H9 (cell line): ENCODE measurements at regions not wholly inside any gene's neighbourhood (a gene's known extent, or its start where the extent isn't known, plus 50 kb on each side); places are given as distances from the start of the nearest gene placed in this dataset.
A peak's percentile ranks its signal among the peaks of the same experiment; 100 is the strongest.

Experiments used
- DNase-seq: peaks from one replicate; pipeline ENCODE4 v3.0.0-alpha.2; 2017
- H2AFZ ChIP-seq: one replicate; pipeline ENCODE4 v1.6.1; 2013; ENCODE audit warnings: mild to moderate bottlenecking, low read length, control low read depth, moderate library complexity
- H2AK5ac ChIP-seq: 2 replicates; pipeline ENCODE4 v1.6.1; 2013; ENCODE audit warnings: low read length, control low read depth, mixed read lengths; ENCODE audit not compliant: insufficient read length
- H2BK120ac ChIP-seq: one replicate; pipeline ENCODE4 v1.6.1; 2013; ENCODE audit warnings: low read depth, mild to moderate bottlenecking, low read length, control low read depth, inconsistent platforms; ENCODE audit not compliant: poor library complexity, severe bottlenecking
- H2BK12ac ChIP-seq: 2 replicates; pipeline ENCODE4 v1.6.1; 2013; ENCODE audit warnings: low read length, control low read depth, mixed read lengths, low read depth; ENCODE audit not compliant: insufficient read length
- H2BK15ac ChIP-seq: 2 replicates; pipeline ENCODE4 v1.6.1; 2013; ENCODE audit warnings: low read depth, low read length, control low read depth
- H2BK20ac ChIP-seq: one replicate; pipeline ENCODE4 v1.6.1; 2013; ENCODE audit warnings: low read depth, mild to moderate bottlenecking, low read length, control low read depth, inconsistent platforms; ENCODE audit not compliant: poor library complexity, severe bottlenecking
- H2BK5ac ChIP-seq: 2 replicates; pipeline ENCODE4 v1.6.1; 2013; ENCODE audit warnings: low read length, control low read depth, mixed read lengths; ENCODE audit not compliant: insufficient read length
- H3K14ac ChIP-seq: 2 replicates; pipeline ENCODE4 v1.6.1; 2013; ENCODE audit warnings: low read length, control low read depth; ENCODE audit not compliant: insufficient read depth
- H3K18ac ChIP-seq: 2 replicates; pipeline ENCODE4 v1.6.1; 2013; ENCODE audit warnings: low read depth, mild to moderate bottlenecking, mixed read lengths, low read length, control low read depth; ENCODE audit not compliant: insufficient read length
- H3K23ac ChIP-seq: 2 replicates; pipeline ENCODE4 v1.6.1; 2013; ENCODE audit warnings: low read length, control low read depth, mixed read lengths, low read depth; ENCODE audit not compliant: insufficient read length
- H3K23me2 ChIP-seq: 2 replicates; pipeline ENCODE4 v1.6.1; 2013; ENCODE audit warnings: low read depth, mild to moderate bottlenecking, mixed read lengths, low read length, control low read depth; ENCODE audit not compliant: insufficient read length, poor library complexity, severe bottlenecking
- H3K27ac ChIP-seq: 2 replicates; pipeline ENCODE4 v1.5.1; 2013; ENCODE audit warnings: low read length, control low read depth, mixed read lengths, low read depth; ENCODE audit not compliant: insufficient read length
- H3K27me3 ChIP-seq: 2 replicates; pipeline ENCODE4 v1.6.1; 2013; ENCODE audit warnings: low read length, control low read depth, inconsistent platforms; ENCODE audit not compliant: insufficient read depth
- H3K4ac ChIP-seq: 2 replicates; pipeline ENCODE4 v1.6.1; 2013; ENCODE audit warnings: low read depth, mild to moderate bottlenecking, control low read depth, inconsistent platforms, low read length, moderate library complexity
- H3K4me1 ChIP-seq: 2 replicates; pipeline ENCODE4 v1.6.1; 2013; ENCODE audit warnings: low read length, control low read depth, inconsistent platforms; ENCODE audit not compliant: insufficient read depth
- H3K4me2 ChIP-seq: 2 replicates; pipeline ENCODE4 v1.6.1; 2013; ENCODE audit warnings: low read length, control low read depth, mixed read lengths; ENCODE audit not compliant: insufficient read length, insufficient read depth
- H3K56ac ChIP-seq: 2 replicates; pipeline ENCODE4 v1.6.1; 2013; ENCODE audit warnings: low read depth, mild to moderate bottlenecking, mixed read lengths, low read length, control low read depth; ENCODE audit not compliant: insufficient read length
- H3K79me1 ChIP-seq: 2 replicates; pipeline ENCODE4 v1.6.1; 2013; ENCODE audit warnings: low read depth, mild to moderate bottlenecking, moderate library complexity, low read length, control low read depth, inconsistent platforms; ENCODE audit not compliant: insufficient read depth, poor library complexity, severe bottlenecking
- H3K79me2 ChIP-seq: 2 replicates; pipeline ENCODE4 v1.6.1; 2013; ENCODE audit warnings: low read length, control low read depth, inconsistent platforms; ENCODE audit not compliant: insufficient read depth
- H3K9ac ChIP-seq: 2 replicates; pipeline ENCODE4 v1.6.1; 2013; ENCODE audit warnings: low read length, control low read depth, mixed read lengths; ENCODE audit not compliant: insufficient read length; ENCODE audit errors: extremely low read depth
- H3K9me3 ChIP-seq: one replicate; pipeline ENCODE4 v1.6.1; 2013; ENCODE audit warnings: low read depth, low read length, inconsistent platforms; ENCODE audit not compliant: control insufficient read depth
- H3T11ph ChIP-seq: one replicate; pipeline ENCODE4 v1.6.1; 2013; ENCODE audit warnings: mild to moderate bottlenecking, low read length, control low read depth, inconsistent platforms
- H4K20me1 ChIP-seq: one replicate; pipeline ENCODE4 v1.6.1; 2013; ENCODE audit not compliant: control insufficient read depth, insufficient read length, insufficient read depth
- H4K5ac ChIP-seq: 2 replicates; pipeline ENCODE4 v1.6.1; 2013; ENCODE audit warnings: low read depth, mild to moderate bottlenecking, mixed read lengths, low read length, control low read depth; ENCODE audit not compliant: insufficient read length
- H4K8ac ChIP-seq: replicated peaks from 2 replicates; pipeline ENCODE4 v1.6.1; 2013; ENCODE audit warnings: low read length, control low read depth, mixed read lengths, low read depth; ENCODE audit not compliant: insufficient read length
- H4K91ac ChIP-seq: 2 replicates; pipeline ENCODE4 v1.6.1; 2013; ENCODE audit warnings: low read depth, mild to moderate bottlenecking, moderate library complexity, mixed read lengths, low read length, control low read depth; ENCODE audit not compliant: insufficient read length
- H3K27ac Mint-ChIP-seq, 3 experiments: 2 replicates in 2 of 3; 3 replicates in 1 of 3; pipeline ENCODE4 v1.8.0; 2020 to 2021; ENCODE audit warnings: mixed read lengths in 3 of 3, mild to moderate bottlenecking in 1 of 3, moderate library complexity in 1 of 3
- H3K27me3 Mint-ChIP-seq: 2 replicates; pipeline ENCODE4 v1.8.0; 2021; ENCODE audit warnings: low read depth, mild to moderate bottlenecking, moderate library complexity, mixed read lengths
- H3K36me3 Mint-ChIP-seq, 3 experiments: 2 replicates in 2 of 3; 3 replicates in 1 of 3; pipeline ENCODE4 v1.8.0; 2020 to 2021; ENCODE audit warnings: low read depth in 3 of 3, mixed read lengths in 3 of 3; ENCODE audit not compliant: insufficient read depth in 1 of 3
- H3K4me1 Mint-ChIP-seq, 2 experiments: 2 replicates each; pipeline ENCODE4 v1.8.0; 2020; ENCODE audit warnings: mixed read lengths in 2 of 2
- H3K4me3 Mint-ChIP-seq, 2 experiments: 2 replicates in 1 of 2; 3 replicates in 1 of 2; pipeline ENCODE4 v1.8.0; 2020 to 2021; ENCODE audit warnings: mild to moderate bottlenecking in 2 of 2, mixed read lengths in 2 of 2, moderate library complexity in 1 of 2
- H3K9me3 Mint-ChIP-seq, 2 experiments: 2 replicates in 1 of 2; 3 replicates in 1 of 2; pipeline ENCODE4 v1.8.0; 2020; ENCODE audit warnings: mild to moderate bottlenecking in 2 of 2, mixed read lengths in 2 of 2, moderate library complexity in 1 of 2
- WGBS: extraction: QIAGEN DNeasy Blood & Tissue Kit; methylation state at CpG from one replicate; pipeline ENCODE4 v1.1.7; 2013; ENCODE audit warnings: missing lambda C conversion rate, low lambda C conversion rate, mixed read lengths; ENCODE audit not compliant: insufficient read length; ENCODE audit errors: extremely low coverage; 5-methylcytosine and 5-hydroxymethylcytosine counted together
- TF ChIP-seq, protein P1 (sequence below): fragments of 200-600 bp; sonication (generic); conservative IDR thresholded peaks from 3 replicates; pipeline ENCODE4 v1.8.0; 2021; ENCODE audit warnings: antibody characterized with exemption, mild to moderate bottlenecking

DNA sequence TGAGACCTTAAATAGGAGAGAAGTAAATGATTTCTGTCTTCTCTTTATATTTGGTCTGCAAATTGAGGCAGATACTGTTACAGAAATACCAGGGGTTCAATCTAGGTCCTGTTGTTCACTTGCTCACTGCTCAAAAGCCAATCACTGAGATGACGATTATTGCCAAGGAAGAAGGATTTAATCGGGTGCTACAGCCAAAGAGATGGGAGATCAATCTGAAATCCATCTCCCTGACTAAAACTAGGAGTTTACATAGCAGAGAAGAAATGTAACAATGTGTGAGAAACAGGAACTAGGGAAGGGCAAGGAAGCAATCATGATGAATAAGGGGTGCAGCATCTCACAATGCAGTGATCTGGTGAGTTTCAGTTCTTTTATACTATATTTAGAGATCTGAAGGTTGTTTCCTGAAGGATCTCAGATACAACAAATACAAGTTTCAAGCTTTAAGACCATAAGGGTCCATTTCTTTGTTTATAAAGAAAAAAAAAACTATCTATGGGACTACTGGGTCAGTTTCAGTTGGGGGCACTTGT is 117.9 kb upstream of the FAM9B start:
- H4K5ac ChIP-seq = no peak overlapping the region
- H3K18ac ChIP-seq = no peak overlapping the region
- H3K9ac ChIP-seq = no peak overlapping the region
- no peaks in the 10 kb centered on the region for H3K23me2 ChIP-seq
- H2BK120ac ChIP-seq = peak overlapping the region; percentile 5
- Mint-ChIP-seq H3K4me1 (peaks cover 27 to 30% of the 10 kb centered on the region in 2 experiments), H3K4me3 (no peak overlapping the region), H3K9me3 (peaks cover 30 to 57% of the 10 kb centered on the region in 2 experiments), H3K27ac (no peak overlapping the region), H3K27me3 (peaks cover 1% of the 10 kb centered on the region), H3K36me3 (peaks cover 13 to 24% (median 15%) of the 10 kb centered on the region in 3 experiments; a peak in 6 of 7 replicates)
- no peak overlapping the region for H3K14ac ChIP-seq
- H3K4ac ChIP-seq = no peak overlapping the region
- no peaks in the 10 kb centered on the region; the same call in none of the 2 replicates for H3K4me1 ChIP-seq
- no peak overlapping the region for H3K23ac ChIP-seq
- TF ChIP-seq, protein P1, sequence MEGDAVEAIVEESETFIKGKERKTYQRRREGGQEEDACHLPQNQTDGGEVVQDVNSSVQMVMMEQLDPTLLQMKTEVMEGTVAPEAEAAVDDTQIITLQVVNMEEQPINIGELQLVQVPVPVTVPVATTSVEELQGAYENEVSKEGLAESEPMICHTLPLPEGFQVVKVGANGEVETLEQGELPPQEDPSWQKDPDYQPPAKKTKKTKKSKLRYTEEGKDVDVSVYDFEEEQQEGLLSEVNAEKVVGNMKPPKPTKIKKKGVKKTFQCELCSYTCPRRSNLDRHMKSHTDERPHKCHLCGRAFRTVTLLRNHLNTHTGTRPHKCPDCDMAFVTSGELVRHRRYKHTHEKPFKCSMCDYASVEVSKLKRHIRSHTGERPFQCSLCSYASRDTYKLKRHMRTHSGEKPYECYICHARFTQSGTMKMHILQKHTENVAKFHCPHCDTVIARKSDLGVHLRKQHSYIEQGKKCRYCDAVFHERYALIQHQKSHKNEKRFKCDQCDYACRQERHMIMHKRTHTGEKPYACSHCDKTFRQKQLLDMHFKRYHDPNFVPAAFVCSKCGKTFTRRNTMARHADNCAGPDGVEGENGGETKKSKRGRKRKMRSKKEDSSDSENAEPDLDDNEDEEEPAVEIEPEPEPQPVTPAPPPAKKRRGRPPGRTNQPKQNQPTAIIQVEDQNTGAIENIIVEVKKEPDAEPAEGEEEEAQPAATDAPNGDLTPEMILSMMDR = no peak
- H3K56ac ChIP-seq = no peak overlapping the region
- H3K27me3 ChIP-seq = 0 out of 2 replicates have a peak, but pooled peaks cover 2% of the 10 kb centered on the region
- no peak overlapping the region for H4K91ac ChIP-seq
- peaks cover 22% of the 10 kb centered on the region for H3K9me3 ChIP-seq
- no peak overlapping the region for H2AK5ac ChIP-seq
- DNase-seq = no peak
- H3K79me2 ChIP-seq = no peaks in the 10 kb centered on the region
- no peak overlapping the region for H2BK15ac ChIP-seq
- H3K79me1 ChIP-seq = no peaks in the 10 kb centered on the region
- H3K4me2 ChIP-seq = no peak overlapping the region
- WGBS = no CpG with 5 or more reads among the region's 2 CpGs
- no peak overlapping the region for H2BK5ac ChIP-seq
- H3T11ph ChIP-seq = no peak overlapping the region
- no peaks in the 10 kb centered on the region for H4K20me1 ChIP-seq
- H2AFZ ChIP-seq = no peak overlapping the region
- H4K8ac ChIP-seq = no peak overlapping the region
- no peak overlapping the region for H2BK12ac ChIP-seq
- H2BK20ac ChIP-seq = no peak overlapping the region
- no peak overlapping the region for H3K27ac ChIP-seq
